ENCODE measurements at regions not wholly inside any gene's neighbourhood (a gene's known extent, or its start where the extent isn't known, plus 50 kb on each side); places are given as distances from the start of the nearest gene placed in this dataset.
A peak's percentile ranks its signal among the peaks of the same experiment; 100 is the strongest.
"Not testable (repeated sequence)": the region's sequence is repeated elsewhere in the genome, so short reads cannot be mapped to it uniquely, and the experiment has no call there.

GRCh38 chr15:38115121-38115520 lies 137.5 kb upstream of the SPRED1 start:
- no peak for DNase-seq (ENCODE audit: low read depth in 4 of 4, low spot score in 3 of 4)

GRCh38 chr15:38117781-38118180 lies 134.9 kb upstream of the SPRED1 start:
- DNase-seq (ENCODE audit: low read depth in 4 of 4, low spot score in 3 of 4) = no peak

- not testable (repeated sequence) for DNase-seq (ENCODE audit: low read depth in 4 of 4, low spot score in 3 of 4)
Measured at GRCh38 chr15:38119865-38120264, 132.8 kb upstream of the SPRED1 start.

GRCh38 chr15:38127306-38127771 lies 125.3 kb upstream of the SPRED1 start:
- no peak for DNase-seq (ENCODE audit: low read depth in 4 of 4, low spot score in 3 of 4)

- DNase-seq (ENCODE audit: low read depth in 4 of 4, low spot score in 3 of 4) = no peak
Measured at GRCh38 chr15:38128341-38128781, 124.3 kb upstream of the SPRED1 start.

GRCh38 chr15:38128921-38129320 lies 123.7 kb upstream of the SPRED1 start:
- no peak for DNase-seq (ENCODE audit: low read depth in 4 of 4, low spot score in 3 of 4)

GRCh38 chr15:38129531-38130204 lies 123.0 kb upstream of the SPRED1 start:
- peak in 1 of 4 donors; percentile 20 for DNase-seq (ENCODE audit: low read depth in 4 of 4, low spot score in 3 of 4)

- DNase-seq (ENCODE audit: low read depth in 4 of 4, low spot score in 3 of 4) = no peak
Measured at GRCh38 chr15:38130205-38130567, 122.5 kb upstream of the SPRED1 start.

- no peak for DNase-seq (ENCODE audit: low read depth in 4 of 4, low spot score in 3 of 4)
Measured at GRCh38 chr15:38130740-38131498, 121.7 kb upstream of the SPRED1 start.

GRCh38 chr15:38134252-38134651 lies 118.4 kb upstream of the SPRED1 start:
- DNase-seq (ENCODE audit: low read depth in 4 of 4, low spot score in 3 of 4) = no peak

GRCh38 chr15:38142195-38142594 lies 110.4 kb upstream of the SPRED1 start:
- not testable (repeated sequence) for DNase-seq (ENCODE audit: low read depth in 4 of 4, low spot score in 3 of 4)

- no peak for DNase-seq (ENCODE audit: low read depth in 4 of 4, low spot score in 3 of 4)
Measured at GRCh38 chr15:38144921-38145320, 107.7 kb upstream of the SPRED1 start.

- no peak for DNase-seq (ENCODE audit: low read depth in 4 of 4, low spot score in 3 of 4)
Measured at GRCh38 chr15:38145651-38146111, 107.0 kb upstream of the SPRED1 start.

GRCh38 chr15:38147246-38147645 lies 105.4 kb upstream of the SPRED1 start:
- DNase-seq (ENCODE audit: low read depth in 4 of 4, low spot score in 3 of 4) = no peak

GRCh38 chr15:38148471-38148870 lies 104.2 kb upstream of the SPRED1 start:
- DNase-seq (ENCODE audit: low read depth in 4 of 4, low spot score in 3 of 4) = no peak

GRCh38 chr15:38149315-38149714 lies 103.3 kb upstream of the SPRED1 start:
- no peak for DNase-seq (ENCODE audit: low read depth in 4 of 4, low spot score in 3 of 4)

- DNase-seq (ENCODE audit: low read depth in 4 of 4, low spot score in 3 of 4) = no peak
Measured at GRCh38 chr15:38150148-38150547, 102.5 kb upstream of the SPRED1 start.

- no peak for DNase-seq (ENCODE audit: low read depth in 4 of 4, low spot score in 3 of 4)
Measured at GRCh38 chr15:38150794-38151193, 101.8 kb upstream of the SPRED1 start.

- DNase-seq (ENCODE audit: low read depth in 4 of 4, low spot score in 3 of 4) = no peak
Measured at GRCh38 chr15:38153781-38154180, 98.9 kb upstream of the SPRED1 start.

GRCh38 chr15:38154255-38154654 lies 98.4 kb upstream of the SPRED1 start:
- DNase-seq (ENCODE audit: low read depth in 4 of 4, low spot score in 3 of 4) = no peak

- DNase-seq (ENCODE audit: low read depth in 4 of 4, low spot score in 3 of 4) = no peak
Measured at GRCh38 chr15:38154837-38155236, 97.8 kb upstream of the SPRED1 start.

- DNase-seq (ENCODE audit: low read depth in 4 of 4, low spot score in 3 of 4) = no peak
Measured at GRCh38 chr15:38163658-38164057, 89.0 kb upstream of the SPRED1 start.
